H1 (cell line): ENCODE measurements at regions not wholly inside any gene's neighbourhood (a gene's known extent, or its start where the extent isn't known, plus 50 kb on each side); places are given as distances from the start of the nearest gene placed in this dataset.

Experiments used
- CHD2 ChIP-seq: IDR thresholded peaks from 2 replicates; pipeline ENCODE4 v1.6.1; 2012; ENCODE audit warnings: low read length, improper control_type of control experiment
- CTCF ChIP-seq, 3 experiments: IDR thresholded peaks; 1 replicate in 2 of 3; 2 replicates in 1 of 3; pipeline versions ENCODE4 v1.5.1 to v1.6.1; 2011; ENCODE audit warnings: low read length in 3 of 3, mild to moderate bottlenecking in 3 of 3, inconsistent platforms in 2 of 3, low read depth in 1 of 3, moderate library complexity in 1 of 3; ENCODE audit not compliant: insufficient read depth in 1 of 3; ENCODE audit errors: control extremely low read depth in 1 of 3
- EZH2 ChIP-seq: fragments of 200-600 bp; sonication (generic); IDR thresholded peaks from 2 replicates; pipeline ENCODE4 v1.7.1; 2012; ENCODE audit warnings: low read depth, mild to moderate bottlenecking, moderate library complexity, low read length, inconsistent platforms; ENCODE audit not compliant: severe bottlenecking
- GABPA ChIP-seq: IDR thresholded peaks from 2 replicates; pipeline ENCODE4 v1.6.1; 2011; ENCODE audit warnings: mild to moderate bottlenecking, low read length, moderate library complexity, borderline replicate concordance; ENCODE audit not compliant: insufficient read depth
- POLR2A ChIP-seq, 2 experiments: IDR thresholded peaks; 1 replicate in 1 of 2; 2 replicates in 1 of 2; pipeline ENCODE4 v1.6.1; 2011; ENCODE audit warnings: low read depth in 2 of 2, low read length in 2 of 2, mild to moderate bottlenecking in 2 of 2; ENCODE audit errors: control extremely low read depth in 1 of 2
- SAP30 ChIP-seq: fragments of 300-600 bp; sonication (generic); IDR thresholded peaks from 2 replicates; pipeline ENCODE4 v1.7.1; 2012; ENCODE audit warnings: low read length, moderate library complexity, mild to moderate bottlenecking, inconsistent platforms; ENCODE audit not compliant: insufficient read depth, insufficient replicate concordance
- TAF1 ChIP-seq: IDR thresholded peaks from 2 replicates; pipeline ENCODE4 v1.6.1; 2011; ENCODE audit warnings: mild to moderate bottlenecking, low read depth, low read length
- TF ChIP-seq, protein P1 (sequence below): IDR thresholded peaks from 2 replicates; pipeline ENCODE4 v1.6.1; 2012; ENCODE audit warnings: inconsistent platforms

DNA sequence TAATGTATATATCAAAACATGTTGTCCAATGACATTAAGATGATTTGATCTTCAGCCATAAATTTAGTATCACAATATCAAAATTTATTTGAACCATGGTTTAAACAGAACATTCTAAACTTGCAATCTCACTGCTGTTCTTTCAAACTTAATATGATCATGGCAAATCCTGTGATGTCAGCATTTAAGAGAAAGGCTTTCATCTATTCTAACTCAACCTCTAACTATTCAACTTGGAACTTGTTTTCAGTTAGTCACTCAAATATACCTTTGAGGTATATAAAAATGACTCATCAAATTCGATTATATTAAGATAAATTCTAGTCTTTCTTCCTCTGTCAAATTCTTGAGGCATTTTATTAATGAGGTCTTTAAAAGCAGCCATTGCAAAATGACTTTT is 747.0 kb upstream of the FLRT2 start:
- TF ChIP-seq CTCF (IDR thresholded peaks at IDR 0.05; ENCODE audit: control extremely low read depth in 1 of 3, insufficient read depth in 1 of 3, low read depth in 1 of 3, low read length in 3 of 3) (no peak), POLR2A (IDR thresholded peaks at IDR 0.05; ENCODE audit: control extremely low read depth in 1 of 2, low read depth in 2 of 2, low read length in 2 of 2) (no peak), EZH2 (no peak), TAF1 (no peak), GABPA (no peak), SAP30 (no peak), CHD2 (no peak)
- TF ChIP-seq, protein P1, sequence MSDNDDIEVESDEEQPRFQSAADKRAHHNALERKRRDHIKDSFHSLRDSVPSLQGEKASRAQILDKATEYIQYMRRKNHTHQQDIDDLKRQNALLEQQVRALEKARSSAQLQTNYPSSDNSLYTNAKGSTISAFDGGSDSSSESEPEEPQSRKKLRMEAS = no peak
